ENCODE measurements at regions not wholly inside any gene's neighbourhood (a gene's known extent, or its start where the extent isn't known, plus 50 kb on each side); places are given as distances from the start of the nearest gene placed in this dataset.

- WGBS, 2 experiments (ENCODE audit: extremely low coverage in 1 of 2, insufficient coverage in 1 of 2, insufficient read length in 1 of 2, insufficient replicate concordance in 2 of 2, low coverage in 1 of 2, low lambda C conversion rate in 2 of 2, missing lambda C conversion rate in 1 of 2) = 92% methylated on average over 2 of the region's 2 CpGs; no CpG with 5 or more reads in 1 of the 2 experiments
- CTCF ChIA-PET (ENCODE audit: partially characterized antibody) = no interaction called here
These were observed 1291.9 kb upstream of the EPHA6 start for GRCh38 chr3:95522449-95522848.

More at GRCh38 chr3:95522449-95522848, 1291.9 kb upstream of the EPHA6 start:
- H2BK5ac ChIP-seq (ENCODE audit: low read depth, low read length) = no peak overlapping the region
- H3K23ac ChIP-seq (ENCODE audit: insufficient read length) = no peak overlapping the region
- no peak overlapping the region for H2BK12ac ChIP-seq (ENCODE audit: low read depth, low read length)
- POLR2A ChIA-PET (ENCODE audit: partially characterized antibody) = no interaction called here
- no peak overlapping the region for H4K91ac ChIP-seq (replicated peaks; ENCODE audit: insufficient read length, low read length)
- no peak overlapping the region for H3K4me2 ChIP-seq (ENCODE audit: insufficient read depth in 1 of 2, low read depth in 2 of 2, low read length in 2 of 2)
- no peak overlapping the region for H3K56ac ChIP-seq (replicated peaks; ENCODE audit: insufficient read length, low read depth, low read length)
- no peaks in the 10 kb centered on the region for H4K20me1 ChIP-seq (replicated peaks in 1 of 2; ENCODE audit: control insufficient read depth in 1 of 2, insufficient read depth in 2 of 2, low read length in 2 of 2)
- no peak overlapping the region for H2AK5ac ChIP-seq (ENCODE audit: low read depth, low read length)
- no peak overlapping the region for H2BK15ac ChIP-seq (ENCODE audit: low read length)
- H3K23me2 ChIP-seq (ENCODE audit: low read depth, low read length) = no peaks in the 10 kb centered on the region
- no peak overlapping the region for H3K4ac ChIP-seq (replicated peaks; ENCODE audit: insufficient read length, low read depth, low read length)
- no peak overlapping the region for H2AFZ ChIP-seq (ENCODE audit: low read length)
- no peaks in the 10 kb centered on the region for H3K27me3 ChIP-seq (replicated peaks in 1 of 4; ENCODE audit: control insufficient read depth in 3 of 4, extremely low read depth in 1 of 4, insufficient read depth in 3 of 4, low read length in 3 of 4)
- H3K9me3 ChIP-seq (ENCODE audit: insufficient read depth in 2 of 2, low read depth in 1 of 2, low read length in 1 of 2) = no peaks in the 10 kb centered on the region
- no peak overlapping the region for H2BK20ac ChIP-seq (ENCODE audit: low read length)
- H3K4me3 ChIP-seq (ENCODE audit: extremely low read depth in 1 of 4, insufficient read depth in 2 of 4, low read depth in 3 of 4, low read length in 4 of 4) = no peak overlapping the region
- no peak overlapping the region for H2BK120ac ChIP-seq (replicated peaks; ENCODE audit: low read depth, low read length)
- no peaks in the 10 kb centered on the region for H3K79me1 ChIP-seq (ENCODE audit: low read depth, low read length)
- no peak overlapping the region for H4K8ac ChIP-seq (ENCODE audit: extremely low read depth, insufficient read depth, low read length)
- H3K9ac ChIP-seq (replicated peaks in 1 of 4; ENCODE audit: extremely low read depth in 1 of 4, low read depth in 3 of 4, low read length in 3 of 4) = no peak overlapping the region
- TF ChIP-seq SUZ12 (IDR thresholded peaks at IDR 0.05; ENCODE audit: low read length) (no peak), FOSL1 (IDR thresholded peaks at IDR 0.05; ENCODE audit: insufficient read depth, low read depth, low read length) (no peak), SP2 (IDR thresholded peaks at IDR 0.05; ENCODE audit: low read length) (no peak), MAX (IDR thresholded peaks at IDR 0.05) (no peak), KDM4A (IDR thresholded peaks at IDR 0.05; ENCODE audit: low read depth, low read length, severe bottlenecking) (no peak), ASH2L (IDR thresholded peaks at IDR 0.05; ENCODE audit: low read length) (no peak), TAF1 (IDR thresholded peaks at IDR 0.05; ENCODE audit: low read depth, low read length) (no peak), POLR2AphosphoS5 (IDR thresholded peaks at IDR 0.05; ENCODE audit: low read depth, low read length) (no peak), CHD2 (IDR thresholded peaks at IDR 0.05; ENCODE audit: low read length) (no peak), BRCA1 (IDR thresholded peaks at IDR 0.05; ENCODE audit: low read depth, low read length) (no peak), NRF1 (IDR thresholded peaks at IDR 0.05; ENCODE audit: low read depth, low read length) (no peak), CEBPB (IDR thresholded peaks at IDR 0.05; ENCODE audit: low read depth, low read length) (no peak)
- DNase-seq (ENCODE audit: low read depth in 1 of 2, low spot score in 2 of 2) = no peak
- no peaks in the 10 kb centered on the region for H3K36me3 ChIP-seq (ENCODE audit: control insufficient read depth in 2 of 4, insufficient read depth in 4 of 4, low read length in 3 of 4)
- no peaks in the 10 kb centered on the region for H3K4me1 ChIP-seq (replicated peaks in 1 of 4; ENCODE audit: control insufficient read depth in 3 of 4, insufficient read depth in 4 of 4, low read length in 3 of 4)
- no peak overlapping the region for H3K18ac ChIP-seq (ENCODE audit: extremely low read depth, low read length)
- no peak overlapping the region for H4K5ac ChIP-seq (ENCODE audit: insufficient read length, low read depth, low read length)
- no peaks in the 10 kb centered on the region for H3K79me2 ChIP-seq (ENCODE audit: control insufficient read depth in 1 of 2, insufficient read depth in 2 of 2, low read length in 2 of 2)
- no peak overlapping the region for H3K27ac ChIP-seq (ENCODE audit: low read depth, low read length)
- FAIRE-seq = no peak
- no peak overlapping the region for H3K14ac ChIP-seq (ENCODE audit: insufficient read length)

All from H1 (cell line).